Thyroid gland (tissue), 4 donors: ENCODE measurements at regions not wholly inside any gene's neighbourhood (a gene's known extent, or its start where the extent isn't known, plus 50 kb on each side); places are given as distances from the start of the nearest gene placed in this dataset.

Experiments
- DNase-seq, 2 donors: peaks; one replicate each; pipeline ENCODE4 v3.0.0-alpha.2; 2019
- H3K27ac ChIP-seq, 3 donors: fragments of 200-600 bp; sonication (generic); 1 replicate in 2 of 3; 2 replicates in 1 of 3; pipeline ENCODE4 v1.5.1; 2016 to 2019; ENCODE audit warnings: mild to moderate bottlenecking in 1 of 3, moderate library complexity in 1 of 3
- H3K27me3 ChIP-seq: fragments of 200-600 bp; sonication (generic); one replicate; pipeline ENCODE4 v1.5.1; 2019
- H3K36me3 ChIP-seq, 2 donors: fragments of 200-600 bp; sonication (generic); one replicate each; pipeline ENCODE4 v1.5.1; 2016 to 2019
- H3K4me1 ChIP-seq, 2 donors: fragments of 200-600 bp; sonication (generic); one replicate each; pipeline ENCODE4 v1.5.1; 2017 to 2019
- H3K4me3 ChIP-seq, 3 donors: fragments of 200-600 bp; sonication (generic); replicated peaks in 1 of 3; 1 replicate in 2 of 3; 2 replicates in 1 of 3; pipeline ENCODE4 v1.5.1; 2016; ENCODE audit warnings: mild to moderate bottlenecking in 1 of 3
- H3K9me3 ChIP-seq: fragments of 200-600 bp; sonication (generic); one replicate; pipeline ENCODE4 v1.5.1; 2017
- CTCF ChIP-seq, 6 experiments: fragments of 200-600 bp in 3 of 6; fragments of 450-650 bp in 3 of 6; sonication (generic) in 3 of 6; IDR thresholded peaks; one replicate each; pipeline ENCODE4 v1.5.1; 2016 to 2019; ENCODE audit warnings: antibody characterized with exemption in 6 of 6, mild to moderate bottlenecking in 2 of 6, inconsistent platforms in 1 of 6, moderate library complexity in 1 of 6
- POLR2A ChIP-seq, 2 donors: fragments of 450-650 bp; IDR thresholded peaks; one replicate each; pipeline ENCODE4 v1.6.1; 2017; ENCODE audit warnings: antibody characterized with exemption in 2 of 2, mild to moderate bottlenecking in 2 of 2, moderate library complexity in 1 of 2
- WGBS, 2 donors: methylation state at CpG; one replicate each; pipeline ENCODE4 v1.1.5; 2017; 5-methylcytosine and 5-hydroxymethylcytosine counted together
- intact Hi-C: fragments of 100-400 bp; cut with DNase I; formaldehyde crosslinking; loops from one replicate; pipeline ENCODE4 v1.15.1; 2023

GRCh38 chr1:90344963-90345730 is 350.2 kb downstream of the ZNF326 start:
- H3K27ac ChIP-seq = no peak overlapping the region
- WGBS, 2 donors = 90 to 98% methylated on average over 1 of the region's 1 CpG
- intact Hi-C loops = no loop called here
- no peaks in the 10 kb centered on the region for H3K27me3 ChIP-seq
- DNase-seq = no peak
- H3K36me3 ChIP-seq = no peaks in the 10 kb centered on the region
- H3K4me1 ChIP-seq = no peaks in the 10 kb centered on the region
- no peak overlapping the region for H3K4me3 ChIP-seq
- no peaks in the 10 kb centered on the region for H3K9me3 ChIP-seq
- TF ChIP-seq POLR2A (IDR thresholded peaks at IDR 0.05) (no peak), CTCF (IDR thresholded peaks at IDR 0.05) (no peak)

- no peaks in the 10 kb centered on the region for H3K27me3 ChIP-seq
- no peak overlapping the region for H3K27ac ChIP-seq
- no peak for DNase-seq
- no peaks in the 10 kb centered on the region for H3K36me3 ChIP-seq
- TF ChIP-seq CTCF (IDR thresholded peaks at IDR 0.05) = no peak
- no peak for TF ChIP-seq POLR2A (IDR thresholded peaks at IDR 0.05)
- no peaks in the 10 kb centered on the region for H3K4me1 ChIP-seq
- no peaks in the 10 kb centered on the region for H3K9me3 ChIP-seq
- H3K4me3 ChIP-seq = no peak overlapping the region
- WGBS, 2 donors = 80 to 89% methylated on average over 1 of the region's 1 CpG
- intact Hi-C loops = no loop called here
Observed at GRCh38 chr1:90341516-90341915, 346.6 kb downstream of the ZNF326 start.

- WGBS, 2 donors = 70 to 75% methylated on average over 2 of the region's 2 CpGs
- H3K36me3 ChIP-seq = no peaks in the 10 kb centered on the region
- H3K4me1 ChIP-seq = no peaks in the 10 kb centered on the region
- no peak overlapping the region for H3K27ac ChIP-seq
- intact Hi-C loops = no loop called here
- no peaks in the 10 kb centered on the region for H3K9me3 ChIP-seq
- H3K4me3 ChIP-seq = no peak overlapping the region
- no peak for DNase-seq
- TF ChIP-seq POLR2A (IDR thresholded peaks at IDR 0.05) (no peak), CTCF (IDR thresholded peaks at IDR 0.05) (no peak)
- H3K27me3 ChIP-seq = no peaks in the 10 kb centered on the region
Observed at GRCh38 chr1:90340606-90341005, 345.7 kb downstream of the ZNF326 start.

- Histone ChIP-seq H3K4me1 (no peaks in the 10 kb centered on the region), H3K27ac (no peak overlapping the region), H3K4me3 (no peak overlapping the region), H3K27me3 (no peaks in the 10 kb centered on the region), H3K9me3 (no peaks in the 10 kb centered on the region), H3K36me3 (no peaks in the 10 kb centered on the region)
- TF ChIP-seq POLR2A (IDR thresholded peaks at IDR 0.05) (no peak), CTCF (IDR thresholded peaks at IDR 0.05) (no peak)
- no peak for DNase-seq
- intact Hi-C loops = no loop called here
- WGBS, 2 donors = 82 to 92% methylated on average over 2 of the region's 2 CpGs
Observed at GRCh38 chr1:90339811-90340210, 344.9 kb downstream of the ZNF326 start.

GRCh38 chr1:90336552-90337324 is 341.8 kb downstream of the ZNF326 start:
- no peak for TF ChIP-seq POLR2A (IDR thresholded peaks at IDR 0.05)
- no peak for TF ChIP-seq CTCF (IDR thresholded peaks at IDR 0.05)
- intact Hi-C loops = no loop called here
- Histone ChIP-seq H3K9me3 (no peaks in the 10 kb centered on the region), H3K27ac (no peak overlapping the region), H3K4me3 (no peak overlapping the region), H3K27me3 (no peaks in the 10 kb centered on the region), H3K36me3 (no peaks in the 10 kb centered on the region), H3K4me1 (no peaks in the 10 kb centered on the region)
- 65 to 74% methylated on average over 8 of the region's 8 CpGs for WGBS, 2 donors
- DNase-seq = no peak
